ENCODE measurements at regions not wholly inside any gene's neighbourhood (a gene's known extent, or its start where the extent isn't known, plus 50 kb on each side); places are given as distances from the start of the nearest gene placed in this dataset.

- no peaks in the 10 kb centered on the region for H3K36me3 ChIP-seq
- TF ChIP-seq CTCF (IDR thresholded peaks at IDR 0.05) = no peak
- no peak for DNase-seq (ENCODE audit: low spot score)
- no peaks in the 10 kb centered on the region for H3K27me3 ChIP-seq
- no peak overlapping the region for H3K4me3 ChIP-seq
- no peak overlapping the region for H3K27ac ChIP-seq
- H3K4me1 ChIP-seq = no peaks in the 10 kb centered on the region
- no peaks in the 10 kb centered on the region for H3K9me3 ChIP-seq
Measured at GRCh38 chr2:78887446-78887845, 138.1 kb upstream of the REG3G start.

- no peak for TF ChIP-seq CTCF (IDR thresholded peaks at IDR 0.05)
- Histone ChIP-seq H3K4me1 (no peaks in the 10 kb centered on the region), H3K9me3 (no peaks in the 10 kb centered on the region)
Measured at GRCh38 chr2:78890935-78891334, 134.6 kb upstream of the REG3G start.

GRCh38 chr2:78892295-78892694, 133.2 kb upstream of the REG3G start:
- no peak overlapping the region for H3K27ac ChIP-seq
- H3K27me3 ChIP-seq = no peaks in the 10 kb centered on the region
- H3K4me3 ChIP-seq = no peak overlapping the region
- no peak for TF ChIP-seq CTCF (IDR thresholded peaks at IDR 0.05)
- no peak for DNase-seq (ENCODE audit: low spot score)
- H3K9me3 ChIP-seq = no peaks in the 10 kb centered on the region
- no peaks in the 10 kb centered on the region for H3K36me3 ChIP-seq
- no peaks in the 10 kb centered on the region for H3K4me1 ChIP-seq

More at GRCh38 chr2:78890935-78891334, 134.6 kb upstream of the REG3G start:
- H3K27ac ChIP-seq = no peak overlapping the region
- H3K4me3 ChIP-seq = no peak overlapping the region
- no peaks in the 10 kb centered on the region for H3K27me3 ChIP-seq
- no peaks in the 10 kb centered on the region for H3K36me3 ChIP-seq
- DNase-seq (ENCODE audit: low spot score) = no peak

- Histone ChIP-seq H3K4me3 (no peak overlapping the region), H3K4me1 (no peaks in the 10 kb centered on the region), H3K27ac (no peak overlapping the region), H3K9me3 (no peaks in the 10 kb centered on the region), H3K36me3 (no peaks in the 10 kb centered on the region), H3K27me3 (no peaks in the 10 kb centered on the region)
- TF ChIP-seq CTCF (IDR thresholded peaks at IDR 0.05) = no peak
- no peak for DNase-seq (ENCODE audit: low spot score)
Measured at GRCh38 chr2:78895022-78895421, 130.5 kb upstream of the REG3G start.

GRCh38 chr2:78896536-78896935, 129.0 kb upstream of the REG3G start:
- DNase-seq (ENCODE audit: low spot score) = no peak
- no peaks in the 10 kb centered on the region for H3K36me3 ChIP-seq
- H3K27me3 ChIP-seq = no peaks in the 10 kb centered on the region
- H3K9me3 ChIP-seq = no peaks in the 10 kb centered on the region
- H3K4me1 ChIP-seq = no peaks in the 10 kb centered on the region
- H3K27ac ChIP-seq = no peak overlapping the region
- H3K4me3 ChIP-seq = no peak overlapping the region
- TF ChIP-seq CTCF (IDR thresholded peaks at IDR 0.05) = no peak

- no peaks in the 10 kb centered on the region for H3K4me1 ChIP-seq
- H3K36me3 ChIP-seq = no peaks in the 10 kb centered on the region
- no peaks in the 10 kb centered on the region for H3K27me3 ChIP-seq
- no peak for DNase-seq (ENCODE audit: low spot score)
- no peak overlapping the region for H3K27ac ChIP-seq
- H3K4me3 ChIP-seq = no peak overlapping the region
- no peak for TF ChIP-seq CTCF (IDR thresholded peaks at IDR 0.05)
- no peaks in the 10 kb centered on the region for H3K9me3 ChIP-seq
Measured at GRCh38 chr2:78907089-78907488, 118.4 kb upstream of the REG3G start.

Data from right atrium auricular region (tissue), 2 donors.